Glutamatergic neuron (in vitro differentiated cells): ENCODE measurements at regions not wholly inside any gene's neighbourhood (a gene's known extent, or its start where the extent isn't known, plus 50 kb on each side); places are given as distances from the start of the nearest gene placed in this dataset.
"Not testable (repeated sequence)": the region's sequence is repeated elsewhere in the genome, so short reads cannot be mapped to it uniquely, and the experiment has no call there.

Experiments used
- DNase-seq: peaks from one replicate; pipeline ENCODE4 v3.0.0; 2022
- H3K27ac Mint-ChIP-seq: one replicate; pipeline ENCODE4 v1.8.0; 2020; ENCODE audit warnings: mild to moderate bottlenecking, mixed read lengths, inconsistent platforms; ENCODE audit not compliant: unreplicated experiment
- H3K27me3 Mint-ChIP-seq: one replicate; pipeline ENCODE4 v1.8.0; 2020; ENCODE audit warnings: mild to moderate bottlenecking, moderate library complexity, mixed read lengths, inconsistent platforms; ENCODE audit not compliant: unreplicated experiment
- H3K36me3 Mint-ChIP-seq: one replicate; pipeline ENCODE4 v1.8.0; 2020; ENCODE audit warnings: mild to moderate bottlenecking, mixed read lengths, inconsistent platforms; ENCODE audit not compliant: unreplicated experiment
- H3K4me1 Mint-ChIP-seq: one replicate; pipeline ENCODE4 v1.8.0; 2020; ENCODE audit warnings: mild to moderate bottlenecking, low read depth, mixed read lengths, inconsistent platforms; ENCODE audit not compliant: unreplicated experiment
- H3K4me3 Mint-ChIP-seq: one replicate; pipeline ENCODE4 v1.8.0; 2020; ENCODE audit warnings: mild to moderate bottlenecking, mixed read lengths, inconsistent platforms; ENCODE audit not compliant: unreplicated experiment
- H3K9me3 Mint-ChIP-seq: one replicate; pipeline ENCODE4 v1.8.0; 2020; ENCODE audit warnings: mild to moderate bottlenecking, moderate library complexity, mixed read lengths, inconsistent platforms; ENCODE audit not compliant: unreplicated experiment
- TF ChIP-seq, protein P1 (sequence below): fragments of 200-600 bp; sonication (generic); IDR thresholded peaks from one replicate; pipeline ENCODE4 v1.5.0; 2021; ENCODE audit not compliant: partially characterized antibody, unreplicated experiment

DNA sequence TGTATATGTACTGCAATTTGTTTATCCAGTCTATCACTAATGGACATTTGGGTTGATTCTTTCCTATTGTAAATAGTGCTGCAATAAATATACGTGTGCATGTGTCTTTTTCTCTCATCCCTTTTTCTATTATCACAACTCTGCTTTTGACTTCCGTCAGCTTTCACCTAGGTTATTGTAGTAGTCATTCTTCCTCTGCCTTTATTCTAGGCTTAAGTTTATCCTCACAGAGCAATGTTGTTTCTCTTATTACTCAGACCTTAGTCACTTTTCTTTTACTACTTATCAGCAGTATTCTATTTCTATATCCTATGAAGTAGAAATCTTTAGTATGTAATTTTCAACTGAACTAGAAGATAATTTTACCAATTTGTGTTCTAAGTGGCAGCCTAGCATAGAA lies 175.3 kb upstream of the SEMA3E start:
- Mint-ChIP-seq H3K27ac (no peak overlapping the region), H3K4me3 (no peak overlapping the region)
- no peak for DNase-seq

DNA sequence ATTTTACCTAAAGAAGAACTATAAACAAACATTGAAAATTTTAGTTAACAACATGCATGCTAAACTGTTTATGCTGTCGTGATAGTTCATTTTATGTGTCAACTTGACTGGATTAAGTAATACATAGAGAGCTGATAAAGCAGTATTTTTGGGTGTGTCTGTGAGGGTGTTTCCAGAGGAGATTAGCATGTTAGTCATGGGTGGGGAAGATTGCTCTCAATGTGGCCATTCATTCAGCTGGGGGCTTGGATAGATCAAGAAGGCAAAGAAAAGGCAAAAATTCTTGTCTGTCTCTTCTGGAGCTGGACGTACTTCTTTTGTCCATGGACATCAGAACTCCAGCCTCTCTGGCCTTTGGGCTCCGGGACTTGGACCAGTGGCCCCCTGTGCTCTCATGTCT lies 172.9 kb upstream of the SEMA3E start:
- DNase-seq: no peak
- Mint-ChIP-seq H3K36me3 (no peaks in the 10 kb centered on the region), H3K27ac (no peak overlapping the region), H3K27me3 (peaks cover 2% of the 10 kb centered on the region), H3K4me3 (no peak overlapping the region), H3K4me1 (no peaks in the 10 kb centered on the region), H3K9me3 (no peaks in the 10 kb centered on the region)
- TF ChIP-seq, protein P1, sequence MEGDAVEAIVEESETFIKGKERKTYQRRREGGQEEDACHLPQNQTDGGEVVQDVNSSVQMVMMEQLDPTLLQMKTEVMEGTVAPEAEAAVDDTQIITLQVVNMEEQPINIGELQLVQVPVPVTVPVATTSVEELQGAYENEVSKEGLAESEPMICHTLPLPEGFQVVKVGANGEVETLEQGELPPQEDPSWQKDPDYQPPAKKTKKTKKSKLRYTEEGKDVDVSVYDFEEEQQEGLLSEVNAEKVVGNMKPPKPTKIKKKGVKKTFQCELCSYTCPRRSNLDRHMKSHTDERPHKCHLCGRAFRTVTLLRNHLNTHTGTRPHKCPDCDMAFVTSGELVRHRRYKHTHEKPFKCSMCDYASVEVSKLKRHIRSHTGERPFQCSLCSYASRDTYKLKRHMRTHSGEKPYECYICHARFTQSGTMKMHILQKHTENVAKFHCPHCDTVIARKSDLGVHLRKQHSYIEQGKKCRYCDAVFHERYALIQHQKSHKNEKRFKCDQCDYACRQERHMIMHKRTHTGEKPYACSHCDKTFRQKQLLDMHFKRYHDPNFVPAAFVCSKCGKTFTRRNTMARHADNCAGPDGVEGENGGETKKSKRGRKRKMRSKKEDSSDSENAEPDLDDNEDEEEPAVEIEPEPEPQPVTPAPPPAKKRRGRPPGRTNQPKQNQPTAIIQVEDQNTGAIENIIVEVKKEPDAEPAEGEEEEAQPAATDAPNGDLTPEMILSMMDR: no peak

More for the DNA sequence above, 175.3 kb upstream of the SEMA3E start:
- H3K27me3 Mint-ChIP-seq: peaks cover 2% of the 10 kb centered on the region
- H3K9me3 Mint-ChIP-seq: no peaks in the 10 kb centered on the region
- H3K36me3 Mint-ChIP-seq: no peaks in the 10 kb centered on the region
- TF ChIP-seq, protein P1: no peak
- no peaks in the 10 kb centered on the region for H3K4me1 Mint-ChIP-seq

DNA sequence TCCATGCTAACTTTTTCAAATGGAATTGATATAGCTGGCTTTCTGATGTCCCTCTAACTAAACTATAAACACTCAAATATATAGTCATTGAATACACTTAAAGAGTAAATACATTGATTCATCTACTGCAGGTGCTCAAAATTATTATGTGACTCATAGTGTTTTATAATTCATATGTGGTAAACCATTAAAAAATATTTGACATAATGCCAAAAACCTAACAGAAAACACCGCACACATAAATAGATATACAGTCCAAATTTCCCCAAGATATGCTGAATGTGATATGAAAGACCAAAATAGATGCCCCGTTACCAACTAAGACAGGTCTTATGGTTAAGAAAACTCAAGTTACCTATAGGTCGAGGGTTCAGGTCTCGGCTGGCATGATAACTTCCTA lies 171.7 kb upstream of the SEMA3E start:
- H3K27ac Mint-ChIP-seq: no peak overlapping the region
- DNase-seq: no peak
- H3K27me3 Mint-ChIP-seq: peaks cover 2% of the 10 kb centered on the region
- no peaks in the 10 kb centered on the region for H3K4me1 Mint-ChIP-seq
- H3K36me3 Mint-ChIP-seq: no peaks in the 10 kb centered on the region
- no peaks in the 10 kb centered on the region for H3K9me3 Mint-ChIP-seq
- TF ChIP-seq, protein P1: no peak
- no peak overlapping the region for H3K4me3 Mint-ChIP-seq

DNA sequence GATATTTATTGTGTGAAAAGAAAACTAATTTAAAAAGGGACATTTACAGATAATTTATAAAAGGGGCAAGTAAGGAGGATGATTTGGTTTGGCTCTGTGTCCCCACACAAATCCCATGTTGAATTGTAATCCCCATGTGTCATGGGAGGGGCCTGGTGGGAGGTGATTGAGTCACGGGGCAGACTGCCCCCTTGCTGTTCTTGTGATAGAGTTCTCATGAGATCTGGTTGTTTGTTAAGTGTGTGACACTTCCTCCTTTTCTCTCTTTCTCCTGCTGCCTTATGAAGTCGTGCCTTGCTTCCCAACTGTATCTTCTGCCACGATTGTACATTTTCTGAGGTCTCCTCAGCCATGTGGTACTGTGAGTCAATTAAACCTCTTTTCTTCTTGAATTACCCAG lies 171.0 kb upstream of the SEMA3E start:
- Mint-ChIP-seq H3K27ac (no peak overlapping the region), H3K36me3 (no peaks in the 10 kb centered on the region), H3K9me3 (no peaks in the 10 kb centered on the region), H3K4me3 (no peak overlapping the region), H3K27me3 (peaks cover 2% of the 10 kb centered on the region), H3K4me1 (no peaks in the 10 kb centered on the region)
- TF ChIP-seq, protein P1: no peak
- DNase-seq: no peak

DNA sequence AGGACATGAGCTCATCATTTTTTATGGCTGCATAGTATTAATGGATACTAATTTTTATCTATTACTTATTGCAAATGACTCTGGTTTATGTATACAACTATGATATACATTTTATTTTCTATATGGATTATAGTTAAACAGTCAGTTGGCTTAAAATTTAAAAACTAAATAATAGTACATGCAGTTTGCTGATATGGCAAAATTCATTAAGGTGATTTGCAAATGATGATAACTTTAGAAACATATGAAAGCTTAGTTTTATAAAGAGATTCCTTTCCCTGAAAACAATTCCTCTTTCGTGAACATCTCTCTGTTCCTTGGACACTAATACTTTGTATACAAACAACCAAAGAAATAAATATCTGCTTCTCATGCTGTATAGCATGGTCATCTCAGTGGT lies 165.5 kb upstream of the SEMA3E start:
- no peaks in the 10 kb centered on the region for H3K27me3 Mint-ChIP-seq
- no peaks in the 10 kb centered on the region for H3K4me1 Mint-ChIP-seq
- H3K36me3 Mint-ChIP-seq: no peaks in the 10 kb centered on the region
- H3K4me3 Mint-ChIP-seq: no peak overlapping the region
- H3K27ac Mint-ChIP-seq: no peak overlapping the region
- no peak for DNase-seq
- no peaks in the 10 kb centered on the region for H3K9me3 Mint-ChIP-seq
- TF ChIP-seq, protein P1: no peak

DNA sequence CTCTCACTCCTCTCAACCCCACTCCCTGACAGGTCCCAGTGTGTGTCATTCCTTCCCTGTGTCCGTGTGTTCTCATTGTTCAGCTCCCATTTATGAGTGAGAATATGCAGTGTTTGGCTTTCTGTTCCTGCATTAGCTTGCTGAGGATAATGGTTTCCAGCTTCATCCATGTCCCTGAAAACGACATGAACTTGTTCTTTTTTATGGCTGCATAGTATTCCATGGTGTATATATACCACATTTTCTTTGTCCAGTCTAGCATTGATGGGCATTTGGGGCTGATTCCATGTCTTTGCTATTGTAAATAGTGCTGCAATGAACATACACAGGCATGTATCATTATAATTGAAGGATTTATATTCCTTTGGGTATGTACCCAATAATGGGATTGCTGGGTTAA lies 163.6 kb upstream of the SEMA3E start:
- not testable (repeated sequence) for DNase-seq, H3K9me3 Mint-ChIP-seq, H3K27ac Mint-ChIP-seq, H3K4me1 Mint-ChIP-seq, H3K4me3 Mint-ChIP-seq, H3K27me3 Mint-ChIP-seq, H3K36me3 Mint-ChIP-seq
